Spleen (tissue), 11 donors: ENCODE measurements at regions not wholly inside any gene's neighbourhood (a gene's known extent, or its start where the extent isn't known, plus 50 kb on each side); places are given as distances from the start of the nearest gene placed in this dataset.

Source experiments
- DNase-seq: peaks from one replicate; pipeline ENCODE4 v3.0.0-alpha.2; 2020
- H3K27ac ChIP-seq, 8 donors: fragments of 200-600 bp; sonication (generic) in 7 of 8; 1 replicate in 4 of 8; 2 replicates in 4 of 8; pipeline versions ENCODE4 v1.5.0 to v1.8.0; 2016 to 2021; ENCODE audit warnings: inconsistent platforms in 4 of 8, mild to moderate bottlenecking in 4 of 8, moderate library complexity in 1 of 8
- H3K27me3 ChIP-seq, 7 donors: fragments of 200-600 bp; sonication (generic) in 6 of 7; replicated peaks in 1 of 7; 1 replicate in 4 of 7; 2 replicates in 3 of 7; pipeline versions ENCODE4 v1.5.0 to v1.8.0; 2016 to 2021; ENCODE audit warnings: inconsistent platforms in 3 of 7, mild to moderate bottlenecking in 1 of 7
- H3K36me3 ChIP-seq, 6 donors: fragments of 200-600 bp; sonication (generic) in 5 of 6; 1 replicate in 4 of 6; 2 replicates in 2 of 6; pipeline versions ENCODE4 v1.5.0 to v1.8.0; 2016 to 2021; ENCODE audit warnings: inconsistent platforms in 2 of 6
- H3K4me1 ChIP-seq, 6 donors: fragments of 200-600 bp; sonication (generic) in 5 of 6; 1 replicate in 3 of 6; 2 replicates in 3 of 6; pipeline versions ENCODE4 v1.5.0 to v1.8.0; 2016 to 2021; ENCODE audit warnings: inconsistent platforms in 3 of 6
- H3K4me3 ChIP-seq, 8 donors: fragments of 200-600 bp; sonication (generic) in 7 of 8; 1 replicate in 4 of 8; 2 replicates in 4 of 8; pipeline versions ENCODE4 v1.5.0 to v1.8.0; 2016 to 2021; ENCODE audit warnings: inconsistent platforms in 4 of 8, mild to moderate bottlenecking in 4 of 8, moderate library complexity in 2 of 8
- H3K9me3 ChIP-seq, 8 donors: fragments of 200-600 bp; sonication (generic) in 7 of 8; 1 replicate in 4 of 8; 2 replicates in 4 of 8; pipeline versions ENCODE4 v1.5.0 to v1.8.0; 2016 to 2021; ENCODE audit warnings: inconsistent platforms in 4 of 8
- CTCF ChIP-seq, 11 experiments: fragments of 200-600 bp in 7 of 11; fragments of 450-650 bp in 4 of 11; sonication (generic) in 4 of 11; IDR thresholded peaks in 8 of 11; conservative IDR thresholded peaks in 3 of 11; 1 replicate in 7 of 11; 2 replicates in 4 of 11; pipeline versions ENCODE4 v1.4.0 to v1.8.0; 2016 to 2021; ENCODE audit warnings: antibody characterized with exemption in 11 of 11, inconsistent platforms in 4 of 11, mild to moderate bottlenecking in 1 of 11
- POLR2A ChIP-seq, 3 donors: fragments of 450-650 bp; IDR thresholded peaks; one replicate each; pipeline ENCODE4 v1.5.1; 2017; ENCODE audit warnings: antibody characterized with exemption in 3 of 3, mild to moderate bottlenecking in 1 of 3
- POLR2AphosphoS5 ChIP-seq, 3 donors: sonication (generic); formaldehyde crosslinking; IDR thresholded peaks; one replicate each; pipeline ENCODE4 v1.5.1; 2017; ENCODE audit warnings: antibody characterized with exemption in 3 of 3
- WGBS, 5 donors: extraction: QIAGEN DNeasy Blood & Tissue Kit in 3 of 5; methylation state at CpG; one replicate each; pipeline versions ENCODE4 v1.1.5 to v1.1.7; 2013 to 2018; 5-methylcytosine and 5-hydroxymethylcytosine counted together
- intact Hi-C: fragments of 100-400 bp; cut with DNase I; formaldehyde crosslinking; loops from one replicate; pipeline ENCODE4 v1.15.0; 2023; ENCODE audit warnings: low total_unique reads
- donor health status: healthy with polysubstance abuse.
- donor health status: DM: no; HTN: no; CAD: no; lungs with moderate emphysema.
- donor health status: DM: no; HTN: no; CAD: no.
- donor health status: Bipolar disorder and iron deficiency.
- donor health status: healthy.
- donor health status: DM: no; HTN: no; CAD: no.
- donor health status: DM: yes; HTN: yes; CAD: no.

DNA sequence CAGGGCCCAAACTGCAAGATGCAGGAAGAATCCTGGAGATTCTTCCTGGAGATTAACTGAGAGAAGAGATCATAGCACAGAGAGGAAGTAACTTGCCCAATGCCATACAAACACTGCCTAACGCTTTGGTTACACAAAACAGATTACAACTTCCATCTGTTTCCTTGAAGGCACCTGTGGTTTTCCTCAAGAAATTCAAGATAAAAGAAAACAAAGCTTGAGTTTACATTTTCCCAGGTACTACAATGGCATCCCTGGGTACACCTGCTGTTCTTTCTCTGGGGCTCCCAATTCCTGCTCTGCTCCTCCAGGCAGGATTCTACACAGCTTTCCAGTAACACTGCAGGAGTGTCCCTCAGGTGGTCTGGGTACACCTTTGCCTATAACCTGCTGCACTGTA lies 781.9 kb upstream of the ID2 start:
- WGBS, 5 donors: 23 to 40% (median 38%) methylated on average over 1 of the region's 1 CpG
- peaks cover 0 to 17% (median 5%) of the 10 kb centered on the region in 6 donors for H3K4me1 ChIP-seq
- TF ChIP-seq POLR2A (IDR thresholded peaks at IDR 0.05): no peak
- no peak for TF ChIP-seq CTCF (IDR thresholded peaks at IDR 0.05 in 8 of 11, conservative IDR thresholded peaks at IDR 0.05 in 3 of 11)
- no peak for TF ChIP-seq POLR2AphosphoS5 (IDR thresholded peaks at IDR 0.05)
- intact Hi-C loops: no loop called here
- H3K9me3 ChIP-seq: no peaks in the 10 kb centered on the region
- no peak for DNase-seq
- no peak overlapping the region for H3K4me3 ChIP-seq
- H3K27me3 ChIP-seq: peaks cover 0 to 17% (median 0%) of the 10 kb centered on the region in 7 donors
- no peaks in the 10 kb centered on the region for H3K36me3 ChIP-seq
- H3K27ac ChIP-seq: no peak overlapping the region

- Histone ChIP-seq H3K9me3 (no peaks in the 10 kb centered on the region), H3K4me3 (no peak overlapping the region), H3K4me1 (peaks cover 0 to 17% (median 5%) of the 10 kb centered on the region in 6 donors), H3K27ac (no peak overlapping the region), H3K27me3 (peaks cover 0 to 17% (median 0%) of the 10 kb centered on the region in 7 donors), H3K36me3 (no peaks in the 10 kb centered on the region)
- WGBS, 5 donors: 39 to 67% (median 57%) methylated on average over 5 of the region's 5 CpGs
- TF ChIP-seq POLR2A (IDR thresholded peaks at IDR 0.05) (no peak), CTCF (IDR thresholded peaks at IDR 0.05 in 8 of 11, conservative IDR thresholded peaks at IDR 0.05 in 3 of 11) (no peak), POLR2AphosphoS5 (IDR thresholded peaks at IDR 0.05) (no peak)
- intact Hi-C loops: no loop called here
- DNase-seq: no peak
These were observed 781.3 kb upstream of the ID2 start for GRCh38 chr2:7900593-7900992.

DNA sequence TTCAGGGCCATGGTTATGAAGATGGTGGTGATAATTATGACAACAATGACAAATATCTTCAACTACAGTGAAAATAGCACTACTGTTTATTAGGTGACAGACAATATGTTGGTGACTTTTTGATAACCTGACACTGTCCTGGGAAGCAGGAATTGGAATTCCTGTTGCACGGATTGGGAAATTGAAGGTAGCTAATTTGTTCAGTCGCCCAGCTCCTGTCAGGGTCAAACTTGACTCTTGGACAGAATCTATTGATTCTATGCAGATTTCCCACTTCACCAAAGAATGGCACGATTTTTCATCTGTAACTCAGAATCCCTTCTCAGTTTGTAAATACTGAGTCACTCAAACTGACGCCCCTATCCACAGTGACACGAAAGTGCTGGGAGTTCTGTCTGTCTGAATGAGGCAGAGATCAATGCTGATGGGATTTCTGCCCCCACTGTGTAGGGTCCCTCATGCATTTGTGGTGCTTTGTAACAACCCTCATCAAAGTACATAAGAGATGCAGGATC lies 779.5 kb upstream of the ID2 start:
- WGBS, 5 donors: 82 to 95% (median 88%) methylated on average over 5 of the region's 5 CpGs
- Histone ChIP-seq H3K4me1 (peaks cover 0 to 17% (median 5%) of the 10 kb centered on the region in 6 donors), H3K9me3 (no peaks in the 10 kb centered on the region), H3K36me3 (no peaks in the 10 kb centered on the region), H3K27me3 (peaks cover 0 to 17% (median 0%) of the 10 kb centered on the region in 7 donors), H3K4me3 (no peak overlapping the region), H3K27ac (no peak overlapping the region)
- TF ChIP-seq POLR2AphosphoS5 (IDR thresholded peaks at IDR 0.05): no peak
- TF ChIP-seq POLR2A (IDR thresholded peaks at IDR 0.05): no peak
- TF ChIP-seq CTCF (IDR thresholded peaks at IDR 0.05 in 8 of 11, conservative IDR thresholded peaks at IDR 0.05 in 3 of 11): no peak
- DNase-seq: no peak
- intact Hi-C loops: no loop called here

- no peak overlapping the region for H3K27ac ChIP-seq
- 84 to 93% (median 87%) methylated on average over 3 of the region's 3 CpGs for WGBS, 5 donors
- no peak for TF ChIP-seq CTCF (IDR thresholded peaks at IDR 0.05 in 8 of 11, conservative IDR thresholded peaks at IDR 0.05 in 3 of 11)
- no peak for DNase-seq
- peaks cover 0 to 9% (median 2%) of the 10 kb centered on the region in 6 donors for H3K4me1 ChIP-seq
- no peaks in the 10 kb centered on the region for H3K36me3 ChIP-seq
- no peaks in the 10 kb centered on the region for H3K9me3 ChIP-seq
- peaks cover 0 to 10% (median 0%) of the 10 kb centered on the region in 7 donors for H3K27me3 ChIP-seq
- H3K4me3 ChIP-seq: no peak overlapping the region
- intact Hi-C loops: no loop called here
These were observed 777.5 kb upstream of the ID2 start for GRCh38 chr2:7904319-7904718.
